Brain microvascular endothelial cell (primary cell): ENCODE measurements at regions not wholly inside any gene's neighbourhood (a gene's known extent, or its start where the extent isn't known, plus 50 kb on each side); places are given as distances from the start of the nearest gene placed in this dataset.
A peak's percentile ranks its signal among the peaks of the same experiment; 100 is the strongest.
"Not testable (repeated sequence)": the region's sequence is repeated elsewhere in the genome, so short reads cannot be mapped to it uniquely, and the experiment has no call there.

ENCODE experiments used
- DNase-seq: peaks from one replicate; pipeline ENCODE4 v3.0.0-alpha.2; 2020
- H3K27ac ChIP-seq: fragments of 250-450 bp; sonication (Bioruptor Pico); 2 replicates; pipeline ENCODE4 v1.5.1; 2020; ENCODE audit warnings: mild to moderate bottlenecking, moderate library complexity
- H3K27me3 ChIP-seq: fragments of 250-450 bp; sonication (Bioruptor Pico); replicated peaks from 2 replicates; pipeline ENCODE4 v1.5.1; 2020; ENCODE audit warnings: mild to moderate bottlenecking
- H3K36me3 ChIP-seq: fragments of 250-450 bp; sonication (Bioruptor Pico); replicated peaks from 2 replicates; pipeline ENCODE4 v1.5.1; 2020; ENCODE audit warnings: mild to moderate bottlenecking
- H3K4me3 ChIP-seq: 2 replicates; pipeline ENCODE4 v1.5.1; 2011; ENCODE audit warnings: low read depth, mild to moderate bottlenecking, control low read depth, low read length, moderate library complexity
- CTCF ChIP-seq: IDR thresholded peaks from 2 replicates; pipeline ENCODE4 v1.5.1; 2011; ENCODE audit warnings: low read depth, mild to moderate bottlenecking, moderate library complexity, low read length, control low read depth, inconsistent platforms; ENCODE audit errors: missing control alignments
- in situ Hi-C: cut with HindIII; loops from 2 replicates; pipeline ENCODE4 v1.10.0; 2017; ENCODE audit warnings: low sequenced_read_pairs, low pct_ligation_motif_present

- no peak for TF ChIP-seq CTCF
- DNase-seq: no peak
- Histone ChIP-seq H3K27me3 (no peaks in the 10 kb centered on the region), H3K4me3 (no peak overlapping the region), H3K36me3 (no peaks in the 10 kb centered on the region), H3K27ac (no peak overlapping the region)
- in situ Hi-C loops: no loop called here
Measured at GRCh38 chr9:80665479-80665878, 1023.9 kb downstream of the TLE1 start.

GRCh38 chr9:80664327-80665210 lies 1024.8 kb downstream of the TLE1 start:
- Histone ChIP-seq H3K4me3 (no peak overlapping the region), H3K27me3 (no peaks in the 10 kb centered on the region), H3K36me3 (no peaks in the 10 kb centered on the region), H3K27ac (no peak overlapping the region)
- DNase-seq: no peak
- no peak for TF ChIP-seq CTCF
- in situ Hi-C loops: no loop called here

GRCh38 chr9:80659751-80660150 lies 1029.6 kb downstream of the TLE1 start:
- H3K36me3 ChIP-seq, H3K27ac ChIP-seq, H3K27me3 ChIP-seq, DNase-seq, H3K4me3 ChIP-seq, in situ Hi-C loops: not testable (repeated sequence)

GRCh38 chr9:80651044-80651443 lies 1038.3 kb downstream of the TLE1 start:
- in situ Hi-C loops: no loop called here
- H3K27ac ChIP-seq: peak overlapping the region; percentile 31
- H3K36me3 ChIP-seq: no peaks in the 10 kb centered on the region
- DNase-seq: peak; percentile 87
- H3K4me3 ChIP-seq: no peak overlapping the region
- H3K27me3 ChIP-seq: no peaks in the 10 kb centered on the region
- TF ChIP-seq CTCF: no peak

GRCh38 chr9:80649496-80649895 lies 1039.9 kb downstream of the TLE1 start:
- no peak for TF ChIP-seq CTCF
- Histone ChIP-seq H3K36me3 (no peaks in the 10 kb centered on the region), H3K27ac (peak overlapping the region; percentile 71), H3K27me3 (no peaks in the 10 kb centered on the region), H3K4me3 (no peak overlapping the region)
- in situ Hi-C loops: no loop called here
- DNase-seq: no peak

GRCh38 chr9:80649001-80649420 lies 1040.3 kb downstream of the TLE1 start:
- DNase-seq: peak; percentile 76
- in situ Hi-C loops: no loop called here
- TF ChIP-seq CTCF: no peak
- Histone ChIP-seq H3K27me3 (no peaks in the 10 kb centered on the region), H3K4me3 (no peak overlapping the region), H3K36me3 (no peaks in the 10 kb centered on the region), H3K27ac (peak overlapping the region; percentile 71)
